IMR-90 (cell line): ENCODE measurements at regions not wholly inside any gene's neighbourhood (a gene's known extent, or its start where the extent isn't known, plus 50 kb on each side); places are given as distances from the start of the nearest gene placed in this dataset.

ENCODE experiments used
- ATAC-seq: fragments of 200-7000 bp; cut with Tn5 transposase; 2 replicates; pipeline ENCODE4 v1.9.1; 2020; ENCODE audit warnings: low read depth, mild to moderate bottlenecking, moderate library complexity
- BruUV-seq: library from RNA; stranded (reverse); fragments of 400-500 nt; replicated peaks from 2 replicates; lab custom pipeline; 2021; lab: Mats Ljungman, UMichigan
- CTCF ChIA-PET: fragments of 300-600 bp; formaldehyde crosslinking; extraction: SDS; loops from one replicate; lab custom pipeline; 2021; ENCODE audit warnings: antibody characterized with exemption; lab: Yijun Ruan, JAX
- POLR2A ChIA-PET: fragments of 300-600 bp; sonication (Branson Sonifier 250); formaldehyde crosslinking; loops from one replicate; lab custom pipeline; 2022; ENCODE audit warnings: antibody characterized with exemption; ENCODE audit not compliant: unreplicated experiment; lab: Charles Lee
- DNase-seq: peaks from one replicate; pipeline ENCODE4 v3.0.0; 2013
- H2AFZ ChIP-seq: replicated peaks from 2 replicates; pipeline ENCODE3; 2013; ENCODE audit warnings: low read length, mild to moderate bottlenecking; ENCODE audit not compliant: poor library complexity
- H2AK5ac ChIP-seq: 2 replicates; pipeline ENCODE4 v1.6.1; 2013; ENCODE audit warnings: low read depth, low read length, inconsistent platforms
- H2AK9ac ChIP-seq: replicated peaks from 2 replicates; pipeline ENCODE3; 2013; ENCODE audit warnings: mild to moderate bottlenecking, low read depth, low read length, moderate library complexity; ENCODE audit not compliant: poor library complexity
- H2BK120ac ChIP-seq: 2 replicates; pipeline ENCODE4 v1.6.1; 2013; ENCODE audit warnings: low read depth, low read length, inconsistent platforms
- H2BK15ac ChIP-seq: 3 replicates; pipeline ENCODE4 v1.6.1; 2013; ENCODE audit warnings: low read depth, low read length, inconsistent platforms
- H2BK20ac ChIP-seq: 2 replicates; pipeline ENCODE4 v1.6.1; 2013; ENCODE audit warnings: low read depth, mild to moderate bottlenecking, inconsistent platforms, low read length, moderate library complexity
- H2BK5ac ChIP-seq: 2 replicates; pipeline ENCODE4 v1.6.1; 2013; ENCODE audit warnings: mild to moderate bottlenecking, low read depth, low read length, inconsistent platforms; ENCODE audit not compliant: poor library complexity, severe bottlenecking
- H3K14ac ChIP-seq: replicated peaks from 2 replicates; pipeline ENCODE4 v1.6.1; 2013; ENCODE audit warnings: low read depth, low read length, inconsistent platforms
- H3K18ac ChIP-seq: 2 replicates; pipeline ENCODE4 v1.6.1; 2013; ENCODE audit warnings: low read depth, low read length, control low read depth
- H3K23ac ChIP-seq: 2 replicates; pipeline ENCODE4 v1.6.1; 2013; ENCODE audit warnings: low read depth, low read length, inconsistent platforms
- H3K27ac ChIP-seq: 2 replicates; pipeline ENCODE4 v1.5.1; 2013; ENCODE audit warnings: mild to moderate bottlenecking, control low read depth, low read length; ENCODE audit not compliant: insufficient read depth
- H3K27me3 ChIP-seq: 2 replicates; pipeline ENCODE4 v1.6.1; 2013; ENCODE audit warnings: low read length; ENCODE audit not compliant: control insufficient read depth, insufficient read depth
- H3K36me3 ChIP-seq: 2 replicates; pipeline ENCODE4 v1.6.1; 2013; ENCODE audit warnings: low read length, mixed read lengths; ENCODE audit not compliant: control insufficient read depth, insufficient read depth
- H3K4ac ChIP-seq: 2 replicates; pipeline ENCODE4 v1.6.1; 2013; ENCODE audit warnings: low read depth, low read length, inconsistent platforms
- H3K4me1 ChIP-seq: 2 replicates; pipeline ENCODE4 v1.6.1; 2013; ENCODE audit warnings: low read length, mixed read lengths; ENCODE audit not compliant: control insufficient read depth, insufficient read depth
- H3K4me2 ChIP-seq: 2 replicates; pipeline ENCODE4 v1.6.1; 2013; ENCODE audit warnings: low read depth, mild to moderate bottlenecking, control low read depth, low read length, moderate library complexity
- H3K4me3 ChIP-seq: 2 replicates; pipeline ENCODE4 v1.5.1; 2013; ENCODE audit warnings: low read depth, mild to moderate bottlenecking, control low read depth, low read length, moderate library complexity; ENCODE audit not compliant: insufficient read depth
- H3K56ac ChIP-seq: 2 replicates; pipeline ENCODE4 v1.6.1; 2013; ENCODE audit warnings: low read length, inconsistent platforms; ENCODE audit not compliant: insufficient read depth; ENCODE audit errors: extremely low read depth
- H3K79me1 ChIP-seq, 2 experiments: 2 replicates each; pipeline ENCODE4 v1.6.1; 2013; ENCODE audit warnings: low read length in 2 of 2, inconsistent platforms in 1 of 2, low read depth in 1 of 2
- H3K9ac ChIP-seq: 2 replicates; pipeline ENCODE4 v1.6.1; 2013; ENCODE audit warnings: low read depth, low read length, control low read depth
- H3K9me1 ChIP-seq: 2 replicates; pipeline ENCODE4 v1.6.1; 2013; ENCODE audit warnings: low read length, inconsistent platforms; ENCODE audit not compliant: insufficient read depth
- H3K9me3 ChIP-seq: 2 replicates; pipeline ENCODE4 v1.6.1; 2013; ENCODE audit warnings: low read length; ENCODE audit not compliant: control insufficient read depth, insufficient read depth
- H4K20me1 ChIP-seq: 2 replicates; pipeline ENCODE4 v1.6.1; 2013; ENCODE audit warnings: low read length, inconsistent platforms; ENCODE audit not compliant: insufficient read depth
- H4K5ac ChIP-seq: 2 replicates; pipeline ENCODE4 v1.6.1; 2013; ENCODE audit warnings: mild to moderate bottlenecking, low read depth, low read length, control low read depth
- H4K8ac ChIP-seq, 2 experiments: 2 replicates each; pipeline ENCODE4 v1.6.1; 2013; ENCODE audit warnings: low read depth in 2 of 2, low read length in 2 of 2, control low read depth in 1 of 2, inconsistent platforms in 1 of 2
- H4K91ac ChIP-seq: 2 replicates; pipeline ENCODE4 v1.6.1; 2013; ENCODE audit warnings: low read depth, low read length, inconsistent platforms; ENCODE audit not compliant: insufficient read depth
- CEBPB ChIP-seq: IDR thresholded peaks from 2 replicates; pipeline ENCODE4 v1.6.1; 2012; ENCODE audit warnings: low read depth, low read length, improper control_type of control experiment
- CHD1 ChIP-seq: IDR thresholded peaks from 2 replicates; pipeline ENCODE4 v1.6.1; 2012; ENCODE audit warnings: low read depth, low read length, improper control_type of control experiment
- FOS ChIP-seq: fragments of 150-350 bp; IDR thresholded peaks from 2 replicates; pipeline ENCODE4 v1.6.1; 2016; ENCODE audit warnings: low read depth, low read length
- MXI1 ChIP-seq: IDR thresholded peaks from 2 replicates; pipeline ENCODE4 v1.6.1; 2012; ENCODE audit warnings: low read depth, mild to moderate bottlenecking, low read length, moderate library complexity, borderline replicate concordance
- SMC3 ChIP-seq: fragments of 150-350 bp; IDR thresholded peaks from 2 replicates; pipeline ENCODE4 v1.6.1; 2016; ENCODE audit warnings: low read depth, mild to moderate bottlenecking, antibody characterized with exemption, low read length, moderate library complexity
- WGBS, 2 experiments: methylation state at CpG; one replicate each; pipeline versions ENCODE4 v1.1.5 to v1.1.7; 2013; ENCODE audit warnings: missing lambda C conversion rate in 2 of 2; ENCODE audit not compliant: insufficient read length in 1 of 2; ENCODE audit errors: extremely low coverage in 2 of 2; 5-methylcytosine and 5-hydroxymethylcytosine counted together
- dilution Hi-C: fragments of 300-500 bp; cut with HindIII; formaldehyde crosslinking; loops from one replicate; pipeline ENCODE4 v1.14.3; 2018; ENCODE audit warnings: low sequenced_read_pairs; ENCODE audit not compliant: unreplicated experiment
- in situ Hi-C: fragments of 300-500 bp; cut with MboI; formaldehyde crosslinking; loops from 3 replicates; pipeline ENCODE4 v1.14.3; 2019; ENCODE audit warnings: low sequenced_read_pairs, inconsistent platforms, mixed read lengths
- intact Hi-C: fragments of 100-400 bp; cut with micrococcal nuclease; formaldehyde crosslinking; loops from 2 replicates; pipeline ENCODE4 v1.10.0; 2022
- TF ChIP-seq, protein P1 (sequence below): conservative IDR thresholded peaks from 2 replicates; pipeline ENCODE4 v1.5.1; 2012; ENCODE audit warnings: mild to moderate bottlenecking, low read depth, low read length, improper control_type of control experiment

DNA sequence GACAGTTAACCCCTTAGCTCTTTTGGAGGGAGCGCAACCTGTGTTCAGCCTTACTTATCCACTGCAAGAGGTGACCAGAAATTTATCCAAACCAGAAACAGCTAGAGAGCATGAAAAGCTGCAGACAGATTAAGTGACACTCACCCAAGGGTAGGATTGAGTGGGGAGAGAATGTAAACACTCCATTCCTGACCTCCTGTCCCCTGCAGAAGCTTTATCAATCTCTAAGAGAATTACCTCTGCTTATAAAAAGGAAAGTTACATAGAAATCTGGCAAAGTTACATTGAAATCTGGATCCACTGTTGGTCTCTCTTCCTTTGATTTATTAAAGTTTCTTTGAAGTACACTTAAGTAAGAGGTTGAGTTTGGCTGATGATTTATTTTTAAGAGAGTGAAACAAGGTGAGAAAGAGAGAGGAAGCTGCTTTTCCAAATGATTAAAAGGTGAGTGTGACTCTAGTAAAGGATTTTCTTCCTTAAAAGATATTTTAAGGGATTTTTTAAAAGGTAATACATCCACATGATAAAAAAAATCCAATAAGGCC, 112.3 kb downstream of the ANAPC4 start:
- Histone ChIP-seq H3K18ac (no peak overlapping the region), H3K9me3 (peaks cover 1% of the 10 kb centered on the region; the same call in 1 of the 2 replicates), H4K8ac (no peak overlapping the region), H2BK120ac (no peak overlapping the region), H2BK5ac (no peak overlapping the region), H3K56ac (no peak overlapping the region), H2AK5ac (no peak overlapping the region), H3K4me2 (no peak overlapping the region), H3K9ac (no peak overlapping the region), H3K36me3 (no peaks in the 10 kb centered on the region), H3K23ac (no peak overlapping the region), H3K79me1 (no peaks in the 10 kb centered on the region), H2BK20ac (no peak overlapping the region), H3K27me3 (no peaks in the 10 kb centered on the region), H3K9me1 (no peaks in the 10 kb centered on the region), H3K4me1 (no peaks in the 10 kb centered on the region), H3K4ac (no peak overlapping the region), H2BK15ac (no peak overlapping the region), H4K20me1 (no peaks in the 10 kb centered on the region), H3K14ac (no peak overlapping the region), H3K4me3 (no peak overlapping the region), H3K27ac (no peak overlapping the region), H2AK9ac (no peak overlapping the region), H2AFZ (no peak overlapping the region), H4K5ac (no peak overlapping the region), H4K91ac (no peak overlapping the region)
- no CpG with 5 or more reads among the region's 1 CpG for WGBS, 2 experiments
- BruUV-seq = no TSS peak
- DNase-seq (no peak), ATAC-seq (no peak)
- ChIA-PET CTCF (no interaction called here), POLR2A (no interaction called here)
- in situ Hi-C loops (no loop called here), dilution Hi-C loops (no loop called here), intact Hi-C loops (no loop called here)
- no peak for TF ChIP-seq MXI1
- TF ChIP-seq SMC3 = no peak
- no peak for TF ChIP-seq FOS
- no peak for TF ChIP-seq CEBPB
- no peak for TF ChIP-seq CHD1
- TF ChIP-seq, protein P1, sequence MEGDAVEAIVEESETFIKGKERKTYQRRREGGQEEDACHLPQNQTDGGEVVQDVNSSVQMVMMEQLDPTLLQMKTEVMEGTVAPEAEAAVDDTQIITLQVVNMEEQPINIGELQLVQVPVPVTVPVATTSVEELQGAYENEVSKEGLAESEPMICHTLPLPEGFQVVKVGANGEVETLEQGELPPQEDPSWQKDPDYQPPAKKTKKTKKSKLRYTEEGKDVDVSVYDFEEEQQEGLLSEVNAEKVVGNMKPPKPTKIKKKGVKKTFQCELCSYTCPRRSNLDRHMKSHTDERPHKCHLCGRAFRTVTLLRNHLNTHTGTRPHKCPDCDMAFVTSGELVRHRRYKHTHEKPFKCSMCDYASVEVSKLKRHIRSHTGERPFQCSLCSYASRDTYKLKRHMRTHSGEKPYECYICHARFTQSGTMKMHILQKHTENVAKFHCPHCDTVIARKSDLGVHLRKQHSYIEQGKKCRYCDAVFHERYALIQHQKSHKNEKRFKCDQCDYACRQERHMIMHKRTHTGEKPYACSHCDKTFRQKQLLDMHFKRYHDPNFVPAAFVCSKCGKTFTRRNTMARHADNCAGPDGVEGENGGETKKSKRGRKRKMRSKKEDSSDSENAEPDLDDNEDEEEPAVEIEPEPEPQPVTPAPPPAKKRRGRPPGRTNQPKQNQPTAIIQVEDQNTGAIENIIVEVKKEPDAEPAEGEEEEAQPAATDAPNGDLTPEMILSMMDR = no peak
